GM18502 (cell line): ENCODE measurements at regions not wholly inside any gene's neighbourhood (a gene's known extent, or its start where the extent isn't known, plus 50 kb on each side); places are given as distances from the start of the nearest gene placed in this dataset.

Experiments
- ATAC-seq: cut with Tn5 transposase; IDR thresholded peaks from one replicate; pipeline ENCODE4 v1.9.1; 2021; ENCODE audit warnings: mild to moderate bottlenecking; ENCODE audit not compliant: unreplicated experiment, poor library complexity

DNA sequence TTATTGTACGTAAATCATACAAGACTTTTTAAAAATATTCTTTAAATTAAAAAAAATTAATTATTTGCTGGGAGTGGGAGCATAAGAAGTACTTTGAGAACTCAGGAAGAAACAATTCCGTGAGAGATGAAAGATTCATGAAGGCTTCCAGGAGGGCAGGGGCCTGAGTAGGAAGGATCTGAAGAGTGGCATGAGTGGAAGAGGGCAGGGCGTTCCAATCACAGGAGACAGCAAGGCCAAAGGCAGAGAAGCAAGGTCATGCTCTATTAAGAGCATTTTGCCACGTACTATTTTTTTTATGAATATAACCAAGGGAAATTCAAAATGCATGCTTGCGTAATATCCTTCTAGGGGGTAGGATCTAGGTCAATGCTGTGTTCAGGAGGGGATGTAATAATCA, 265.5 kb downstream of the ZNF608 start:
- ATAC-seq, result no peak

DNA sequence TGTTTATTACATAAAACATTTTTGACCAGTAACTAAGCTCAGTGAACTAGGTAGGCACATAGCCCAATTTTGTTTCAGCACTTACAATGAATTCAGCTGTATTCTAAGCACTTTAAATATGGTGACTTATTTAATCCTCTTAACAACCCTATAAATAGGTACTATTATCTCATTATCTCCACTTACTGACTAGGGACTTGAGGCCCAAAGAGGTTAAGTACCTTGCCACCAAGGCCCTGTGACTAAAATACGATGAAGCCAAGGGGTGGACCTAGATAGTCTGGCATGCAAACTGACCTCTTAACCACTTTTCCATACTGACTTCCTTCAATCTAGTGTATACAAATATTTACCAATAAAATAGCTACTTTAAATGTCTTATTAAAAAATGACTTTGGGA, 266.4 kb downstream of the ZNF608 start:
- no peak for ATAC-seq

DNA sequence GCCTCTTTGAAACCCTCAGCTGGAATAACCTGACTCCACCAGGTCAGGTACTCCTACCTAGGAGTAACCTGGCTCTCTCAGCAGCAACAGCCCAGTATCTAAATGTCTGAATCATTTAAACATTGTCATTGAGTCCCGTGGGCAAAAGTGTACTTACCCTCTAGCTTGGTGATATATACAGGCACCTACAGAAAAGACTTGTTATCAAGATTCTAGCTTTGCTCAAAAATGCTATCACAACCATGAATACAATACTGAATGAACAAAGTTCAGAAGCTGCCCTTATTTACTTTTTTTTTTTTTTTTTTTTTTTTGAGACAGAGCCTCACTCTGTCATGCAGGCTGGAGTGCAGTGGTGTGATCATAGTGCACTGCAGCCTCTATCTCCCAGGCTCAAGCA, 268.2 kb downstream of the ZNF608 start:
- ATAC-seq, result no peak

DNA sequence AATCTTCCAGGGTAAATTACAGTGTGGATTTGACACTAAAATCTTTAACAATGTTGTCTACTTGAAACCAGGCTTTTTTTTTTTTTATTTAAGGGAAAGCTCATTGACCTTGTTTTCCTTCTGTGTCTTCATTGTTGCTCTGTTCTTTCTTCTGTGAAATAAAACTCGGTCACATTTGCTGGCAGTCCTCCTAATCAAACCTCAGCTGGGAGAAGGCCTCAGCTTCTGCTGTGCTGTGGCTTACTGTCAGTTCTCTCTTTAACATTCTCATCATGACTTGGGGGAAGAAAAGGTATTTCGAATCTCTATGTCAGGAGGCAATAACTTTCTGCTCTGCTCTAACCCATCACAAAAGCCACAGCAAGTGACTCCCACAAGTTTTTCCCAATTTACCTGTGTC, 268.9 kb downstream of the ZNF608 start:
- no peak for ATAC-seq

DNA sequence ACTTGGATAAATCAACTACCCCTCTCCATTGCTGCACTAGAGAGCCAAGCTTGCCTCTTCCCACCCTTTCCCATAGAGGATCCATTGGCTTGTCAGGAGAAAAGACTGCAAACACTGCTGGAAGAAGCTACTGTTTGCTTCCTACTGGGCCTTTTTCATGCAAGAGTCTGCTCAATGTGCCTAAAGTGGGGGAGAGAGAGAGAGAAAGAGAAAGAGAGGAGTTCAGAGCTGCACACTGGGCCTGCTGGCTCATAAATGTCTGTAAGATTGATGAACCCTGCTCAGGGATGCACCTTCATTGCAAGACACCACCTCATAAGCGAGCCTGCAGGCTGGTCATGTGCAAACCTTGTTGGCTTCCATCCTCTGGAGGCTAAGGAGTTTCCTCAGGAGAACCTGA, 269.4 kb downstream of the ZNF608 start:
- ATAC-seq, result no peak

DNA sequence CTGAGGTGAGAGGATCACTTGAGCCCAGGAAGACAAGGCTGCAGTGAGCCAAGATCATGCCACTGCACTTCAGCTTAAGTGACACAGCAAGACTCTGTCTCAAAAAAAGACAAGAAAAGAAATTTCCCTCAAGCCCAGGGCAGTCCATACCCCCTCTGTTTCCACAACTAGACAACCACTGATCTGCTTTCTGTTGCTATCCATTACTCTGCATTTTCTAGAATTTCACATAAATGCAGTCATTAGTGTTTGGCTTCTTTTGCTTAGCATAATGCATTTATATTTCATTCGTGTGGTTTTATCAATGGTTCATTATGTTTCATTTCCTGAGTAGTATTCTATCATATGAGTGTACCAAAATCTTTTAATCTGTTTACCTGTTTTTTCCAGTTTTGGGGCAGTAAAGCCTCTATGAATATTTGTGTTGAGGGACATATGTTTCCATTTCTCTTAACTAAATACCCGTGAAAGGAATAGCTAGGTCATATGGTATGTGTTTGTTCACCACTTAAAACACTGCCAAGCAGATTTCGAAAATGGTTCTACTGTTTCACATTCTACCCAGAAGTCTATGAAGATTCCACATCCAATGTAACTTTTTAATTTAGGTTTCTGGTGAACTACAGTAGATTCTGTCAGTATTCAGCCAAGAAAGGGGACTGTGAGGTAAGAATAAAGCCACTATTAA, 271.8 kb downstream of the ZNF608 start:
- no peak for ATAC-seq

DNA sequence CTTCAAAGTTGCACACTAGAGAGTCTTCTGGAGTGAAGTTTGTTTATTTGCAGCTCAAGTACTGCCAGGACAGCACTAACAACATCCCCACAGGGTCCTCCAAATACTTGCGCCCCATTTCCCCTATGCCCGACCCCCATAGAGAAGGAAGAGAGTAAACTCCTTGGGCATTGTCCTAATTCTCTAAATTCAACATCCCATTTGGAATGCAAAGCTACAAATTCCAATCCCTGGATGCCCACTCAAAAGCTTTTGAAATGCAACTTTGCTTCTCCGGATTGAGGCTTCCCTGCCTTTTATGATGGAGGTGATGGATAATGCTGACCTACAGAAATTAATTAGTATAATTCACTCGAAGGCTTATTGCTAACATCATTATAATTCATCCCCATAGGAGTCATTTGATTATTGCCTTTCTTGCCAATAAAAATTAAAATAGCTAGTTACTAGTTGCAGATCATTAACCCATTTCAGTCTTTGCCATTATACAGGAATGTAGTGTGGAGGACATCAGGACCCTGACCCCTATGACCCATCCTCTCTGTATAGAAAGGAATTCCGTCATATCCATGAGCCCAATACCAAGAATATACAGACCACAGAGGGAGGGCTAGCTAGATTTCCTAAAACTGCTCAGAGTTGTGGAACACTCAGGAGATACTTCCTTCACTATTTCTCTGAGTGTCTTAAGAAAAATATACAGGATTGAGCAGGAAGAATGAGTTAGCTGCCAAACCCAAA, 277.6 kb downstream of the ZNF608 start:
- ATAC-seq, result no peak

DNA sequence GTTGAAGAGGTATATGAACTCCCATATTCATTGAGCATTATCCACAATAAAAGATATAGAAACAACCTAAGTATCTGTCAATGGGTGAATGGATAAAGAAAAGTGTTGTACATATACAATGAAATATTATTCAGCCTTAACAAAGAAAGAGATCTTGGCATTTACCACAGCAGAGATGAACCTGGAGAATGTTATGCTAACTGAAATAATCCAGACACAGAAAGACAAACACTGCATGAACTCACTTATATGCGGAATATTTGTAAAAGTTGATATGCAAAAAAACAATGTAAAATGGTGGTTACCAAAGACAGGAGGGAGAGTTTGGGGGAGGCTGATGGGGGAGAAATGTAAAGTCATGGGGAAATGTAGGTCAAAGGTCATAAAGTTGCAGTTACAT, 278.7 kb downstream of the ZNF608 start:
- ATAC-seq, result no peak

DNA sequence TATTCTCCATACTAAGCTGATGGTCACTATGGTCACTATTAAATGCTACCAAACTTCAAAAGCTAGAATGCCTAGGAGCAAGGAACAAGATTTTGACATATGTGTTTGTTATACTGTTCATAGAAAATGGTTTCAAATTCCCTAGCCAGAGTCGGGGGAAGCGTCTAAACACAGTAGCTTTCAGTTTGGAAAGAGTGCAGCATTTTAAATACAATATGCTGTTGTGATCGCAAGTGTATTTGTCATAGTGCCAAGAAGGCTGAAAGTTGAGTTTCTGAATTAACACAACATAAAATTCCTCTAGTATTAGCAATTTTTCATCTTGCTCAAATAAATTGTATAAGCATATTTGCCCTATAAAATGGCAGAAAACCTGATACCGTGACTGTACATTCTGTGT, 280.4 kb downstream of the ZNF608 start:
- ATAC-seq, result no peak

DNA sequence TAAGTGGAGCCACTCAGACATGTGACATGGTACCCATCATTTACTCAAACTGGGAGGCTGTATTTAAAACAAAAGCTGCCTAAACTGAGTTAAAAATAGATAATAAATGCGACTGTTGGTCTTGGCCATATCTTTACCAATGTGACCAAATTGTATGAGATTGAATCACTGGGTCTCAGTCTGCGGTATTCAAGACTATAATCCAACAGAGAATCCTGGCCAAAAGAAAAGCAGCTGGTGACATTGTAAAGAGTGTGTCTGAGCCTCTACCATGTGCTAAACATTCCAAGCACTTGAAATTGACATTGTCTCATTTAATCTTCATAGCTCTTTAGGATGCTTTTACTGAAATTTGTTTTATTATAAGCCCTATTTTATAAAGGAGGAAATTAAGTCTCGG, 282.6 kb downstream of the ZNF608 start:
- ATAC-seq, result no peak

DNA sequence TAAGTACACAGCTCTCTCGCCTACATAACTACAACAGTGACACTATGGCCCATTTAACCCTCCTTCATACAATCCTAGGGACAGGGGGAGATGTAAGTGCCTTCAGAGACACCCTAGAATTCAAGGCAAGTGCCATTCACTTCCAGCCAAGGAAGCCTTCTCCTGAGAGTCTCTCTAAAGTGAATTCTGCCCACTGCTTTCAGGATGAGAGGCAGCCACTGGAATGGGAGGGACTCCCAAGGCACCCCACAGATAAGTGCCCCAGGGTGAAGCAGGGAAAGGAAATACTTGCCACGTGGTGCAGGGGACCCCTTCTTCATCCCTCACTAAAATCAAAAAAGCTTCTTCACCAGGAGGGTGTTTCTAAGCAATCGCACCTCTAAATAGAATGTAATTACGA, 283.7 kb downstream of the ZNF608 start:
- no peak for ATAC-seq

DNA sequence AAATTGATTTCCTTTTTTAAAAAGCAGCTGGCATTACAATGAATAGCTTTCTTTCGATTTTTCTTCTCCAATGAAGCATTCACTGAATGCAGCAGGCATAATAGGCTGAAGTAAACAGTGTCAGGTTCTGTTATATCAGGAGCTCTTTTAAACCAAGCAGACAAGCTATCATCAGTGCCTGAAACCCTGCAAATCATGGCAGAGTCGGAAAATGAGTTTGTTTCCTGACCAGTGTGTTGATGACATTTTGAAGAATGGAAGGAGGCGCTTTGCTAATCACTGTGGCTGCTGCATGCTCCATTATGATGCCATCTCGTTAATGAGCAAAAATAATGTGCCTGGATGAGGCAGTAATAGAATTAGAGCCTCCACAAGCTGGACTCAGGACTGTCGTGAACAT, 284.5 kb downstream of the ZNF608 start:
- ATAC-seq, result no peak

DNA sequence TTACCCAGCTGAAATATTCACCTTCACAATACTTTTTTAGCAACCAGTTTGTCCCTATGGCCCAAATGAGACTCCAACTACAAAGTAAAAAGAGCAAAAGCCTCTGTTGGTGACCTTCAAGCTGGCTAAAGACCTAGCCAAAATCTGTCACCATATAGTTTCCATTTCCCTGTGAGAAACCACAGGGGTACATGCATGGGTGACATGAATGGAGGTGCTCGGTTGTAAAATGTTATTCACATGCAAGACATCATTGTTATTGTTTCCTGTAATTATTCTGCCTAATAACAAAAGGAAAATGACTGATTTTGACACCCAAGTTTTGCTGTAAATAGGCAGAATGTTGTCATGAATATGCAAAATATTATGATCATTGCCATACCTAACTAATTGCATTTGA, 285.3 kb downstream of the ZNF608 start:
- ATAC-seq, result no peak

DNA sequence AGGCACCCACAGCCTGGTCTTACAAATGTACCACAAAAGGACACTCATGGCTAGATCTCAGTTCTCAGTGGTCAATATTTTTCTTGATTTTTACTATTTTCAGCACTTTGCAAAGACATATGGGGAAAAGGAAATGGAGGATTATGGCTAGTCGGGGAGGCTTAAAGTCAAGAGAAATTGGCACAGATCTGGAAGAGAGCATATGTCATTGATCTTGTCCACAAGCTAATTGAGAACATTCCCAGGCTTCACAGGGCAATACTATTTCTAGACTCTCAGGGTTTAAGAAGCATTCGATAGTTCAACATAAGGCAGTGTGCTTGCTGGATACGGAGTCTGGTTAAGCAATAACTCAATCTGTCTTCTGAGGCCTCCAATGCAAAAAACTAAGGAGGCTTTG, 285.8 kb downstream of the ZNF608 start:
- no peak for ATAC-seq

DNA sequence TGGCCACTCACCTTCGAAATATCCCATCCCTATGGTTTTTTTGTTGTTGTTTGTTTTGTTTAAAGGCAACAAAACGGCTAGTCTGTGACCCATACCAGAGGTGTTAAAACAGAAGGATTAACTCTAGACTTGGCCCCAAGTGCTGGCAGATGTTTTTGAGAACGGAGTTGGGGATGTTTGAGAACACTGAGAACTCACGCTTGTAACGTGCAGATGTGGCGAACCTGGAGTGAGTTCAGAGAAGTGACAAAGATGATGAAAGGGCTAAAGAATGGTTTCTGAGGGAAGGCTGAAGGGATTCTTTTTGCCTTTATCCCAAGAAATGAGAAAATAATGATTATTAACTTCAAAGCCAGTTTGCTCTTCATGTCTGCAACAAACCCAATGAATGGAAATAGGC, 286.5 kb downstream of the ZNF608 start:
- no peak for ATAC-seq

DNA sequence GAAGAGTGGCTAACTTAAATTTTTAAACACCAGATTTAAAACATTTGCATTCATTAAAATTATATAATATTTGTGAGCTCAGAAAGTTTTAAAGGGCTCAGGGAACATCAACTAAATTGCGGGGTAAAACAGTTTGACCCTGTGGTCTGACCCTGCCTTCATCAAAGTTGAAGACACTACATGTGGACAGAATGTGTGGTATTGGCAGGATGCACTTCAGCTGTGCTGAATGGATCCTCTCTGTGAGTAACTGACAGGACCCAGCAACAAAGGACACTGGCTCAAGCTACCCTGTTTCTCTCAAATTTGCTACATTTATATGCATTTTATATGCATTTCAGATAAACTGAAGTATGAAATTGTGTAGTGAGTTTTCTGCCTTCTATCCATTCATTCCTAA, 288.5 kb downstream of the ZNF608 start:
- ATAC-seq, result no peak

DNA sequence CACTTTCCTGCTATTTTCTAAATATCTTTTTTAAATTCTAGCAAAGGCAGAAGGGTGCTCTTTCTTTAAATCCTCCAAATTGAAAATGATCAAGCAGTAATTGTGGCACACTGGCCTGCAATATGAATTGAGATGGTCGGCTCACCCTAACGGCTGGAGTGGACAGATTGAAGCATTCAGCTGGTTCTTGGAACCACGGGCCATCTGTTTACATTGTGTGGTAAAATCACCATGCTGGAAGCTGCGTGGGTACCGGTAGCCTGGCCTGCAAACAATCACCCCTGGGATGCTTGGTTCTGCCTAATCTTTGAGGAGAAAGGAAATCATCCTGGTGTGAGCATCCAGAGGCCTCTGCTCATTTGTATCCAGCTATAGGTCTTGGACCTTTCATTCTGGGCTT, 289.3 kb downstream of the ZNF608 start:
- no peak for ATAC-seq

DNA sequence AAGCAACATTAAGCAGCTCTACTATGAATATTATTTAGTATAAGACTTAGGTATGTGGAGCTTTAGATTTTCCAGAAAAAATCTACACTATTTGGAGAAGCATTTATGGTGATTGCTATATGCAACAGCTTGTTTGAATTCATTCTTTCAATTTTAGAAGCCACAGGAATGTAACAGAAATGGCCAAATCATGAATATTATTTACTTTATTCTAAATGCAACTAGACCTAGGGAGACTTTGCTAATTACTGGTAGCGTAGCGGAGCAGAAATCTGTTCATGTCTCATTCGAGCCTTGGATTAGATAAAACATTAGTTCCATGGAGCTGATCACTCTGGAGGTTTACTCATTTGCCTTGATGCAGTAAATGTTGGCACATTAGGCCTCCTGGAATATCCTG, 290.2 kb downstream of the ZNF608 start:
- ATAC-seq, result no peak

DNA sequence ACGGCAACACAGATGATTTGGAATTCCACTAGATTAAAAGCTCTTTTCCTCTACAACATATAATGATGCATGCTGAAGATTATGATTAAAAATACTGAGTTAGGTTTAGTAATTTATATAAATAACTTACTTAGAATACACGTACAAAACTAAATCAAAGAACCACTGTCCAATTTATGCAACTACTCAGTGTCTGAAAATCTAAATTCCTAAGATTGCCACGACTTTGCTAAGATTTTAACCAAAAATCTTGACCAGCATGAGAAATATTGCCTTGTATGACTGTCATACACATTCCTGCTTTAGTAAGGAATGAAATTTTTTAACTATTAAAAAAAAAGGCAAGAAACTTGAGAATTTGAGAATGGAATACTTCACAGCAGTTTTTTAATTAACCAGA, 292.4 kb downstream of the ZNF608 start:
- ATAC-seq, result peak; percentile 1

DNA sequence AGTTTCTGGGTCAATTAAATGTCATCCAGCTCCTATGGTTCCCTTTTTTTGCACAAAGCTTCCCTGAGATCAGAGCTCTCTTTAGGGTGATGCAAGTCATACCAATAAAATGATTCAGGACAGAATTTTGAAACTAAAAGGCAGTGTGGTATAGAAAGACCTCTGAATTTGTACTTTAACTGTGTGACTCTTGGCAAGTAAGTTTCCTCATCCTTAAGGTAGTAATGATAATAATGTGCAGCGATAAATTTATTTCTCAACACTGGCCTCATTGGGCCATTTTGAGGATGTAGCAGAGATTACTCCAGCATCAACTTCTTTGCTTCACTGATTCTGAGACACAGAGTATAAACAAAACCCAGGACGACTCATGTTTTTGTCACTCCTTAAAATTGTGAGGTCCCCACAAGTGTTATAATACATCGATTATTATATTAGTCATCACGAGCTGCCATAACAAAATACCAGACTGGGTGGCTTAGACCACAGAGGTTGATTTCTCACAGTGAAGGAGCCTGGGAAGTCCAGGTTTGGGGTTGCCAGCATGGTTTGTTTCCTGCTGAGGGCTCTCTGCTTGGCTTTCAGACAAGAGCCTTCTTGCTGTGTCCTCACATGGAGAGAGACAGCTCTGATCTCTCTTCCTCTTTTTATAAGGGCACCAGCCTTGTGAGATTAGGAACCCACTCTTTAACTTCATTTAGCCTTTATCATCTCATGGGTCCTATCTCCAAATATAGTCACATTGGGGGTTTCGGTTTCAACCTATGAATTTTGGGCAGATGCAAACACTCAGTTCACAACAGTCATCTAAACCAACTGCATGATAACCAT, 293.0 kb downstream of the ZNF608 start:
- peak; percentile 96 for ATAC-seq

DNA sequence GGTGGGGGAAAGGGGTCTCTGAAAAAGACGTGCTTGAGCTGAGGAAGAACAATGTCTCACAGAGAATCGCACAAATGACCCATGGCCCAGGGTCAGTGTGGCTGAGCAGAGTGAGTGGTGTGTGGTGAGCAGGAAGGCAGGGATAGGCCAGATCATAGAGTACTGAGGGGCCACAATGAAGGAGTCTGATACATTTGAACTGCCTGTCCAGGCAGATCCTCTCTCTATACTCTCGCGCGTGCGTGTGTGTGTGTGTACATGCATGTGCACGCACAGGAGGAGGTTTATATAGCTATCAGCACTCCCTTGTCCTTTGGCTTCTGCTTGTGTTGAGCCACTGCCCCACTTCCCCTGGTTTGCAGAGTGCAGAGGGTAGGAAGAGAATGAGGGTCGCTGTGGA, 294.0 kb downstream of the ZNF608 start:
- ATAC-seq, result no peak
